GM23248 (cell line): ENCODE measurements at regions not wholly inside any gene's neighbourhood (a gene's known extent, or its start where the extent isn't known, plus 50 kb on each side); places are given as distances from the start of the nearest gene placed in this dataset.

Experiments used
- DNase-seq: peaks from one replicate; pipeline ENCODE4 v3.0.0-alpha.2; 2015
- H2AFZ ChIP-seq: fragments of 200-600 bp; sonication (generic); 2 replicates; pipeline ENCODE4 v1.6.1; 2016; ENCODE audit warnings: antibody characterized with exemption
- H3F3A ChIP-seq: fragments of 200-600 bp; sonication (generic); 2 replicates; pipeline ENCODE4 v1.6.1; 2016; ENCODE audit warnings: mild to moderate bottlenecking, antibody characterized with exemption, mixed run types; ENCODE audit not compliant: insufficient read depth
- H3K27ac ChIP-seq: fragments of 200-600 bp; sonication (generic); 2 replicates; pipeline ENCODE4 v1.5.1; 2016; ENCODE audit warnings: mild to moderate bottlenecking
- H3K27me3 ChIP-seq: fragments of 200-600 bp; sonication (generic); replicated peaks from 2 replicates; pipeline ENCODE4 v1.6.1; 2016; ENCODE audit warnings: mild to moderate bottlenecking; ENCODE audit not compliant: insufficient read depth
- H3K36me3 ChIP-seq: fragments of 200-600 bp; sonication (generic); 2 replicates; pipeline ENCODE4 v1.6.1; 2016; ENCODE audit warnings: low read depth, mild to moderate bottlenecking
- H3K4me1 ChIP-seq: fragments of 200-600 bp; sonication (generic); 2 replicates; pipeline ENCODE4 v1.6.1; 2016; ENCODE audit warnings: mild to moderate bottlenecking; ENCODE audit not compliant: insufficient read depth
- H3K4me2 ChIP-seq: fragments of 200-600 bp; sonication (generic); one replicate; pipeline ENCODE4 v1.6.1; 2016; ENCODE audit warnings: mild to moderate bottlenecking; ENCODE audit not compliant: unreplicated experiment
- H3K4me3 ChIP-seq: fragments of 200-600 bp; sonication (generic); 2 replicates; pipeline ENCODE4 v1.5.1; 2016; ENCODE audit warnings: mild to moderate bottlenecking
- H3K79me2 ChIP-seq: fragments of 200-600 bp; sonication (generic); 2 replicates; pipeline ENCODE4 v1.6.1; 2016; ENCODE audit warnings: mild to moderate bottlenecking; ENCODE audit not compliant: insufficient read depth
- H3K9ac ChIP-seq: fragments of 200-600 bp; sonication (generic); 2 replicates; pipeline ENCODE4 v1.6.1; 2016; ENCODE audit warnings: mild to moderate bottlenecking
- H3K9me2 ChIP-seq: fragments of 200-600 bp; sonication (generic); 2 replicates; pipeline ENCODE4 v1.6.1; 2016; ENCODE audit warnings: mixed run types, mild to moderate bottlenecking, moderate library complexity; ENCODE audit not compliant: insufficient read depth
- H3K9me3 ChIP-seq: fragments of 200-600 bp; sonication (generic); one replicate; pipeline ENCODE4 v1.6.1; 2017; ENCODE audit warnings: low read depth
- H4K20me1 ChIP-seq: fragments of 200-600 bp; sonication (generic); 2 replicates; pipeline ENCODE4 v1.6.0; 2016; ENCODE audit not compliant: insufficient read depth
- EZH2 ChIP-seq: fragments of 200-600 bp; sonication (generic); IDR thresholded peaks from 2 replicates; pipeline ENCODE4 v1.6.1; 2018; ENCODE audit warnings: antibody characterized with exemption, mild to moderate bottlenecking; ENCODE audit not compliant: insufficient read depth, poor library complexity, severe bottlenecking
- EZH2phosphoT487 ChIP-seq: fragments of 200-600 bp; sonication (generic); IDR thresholded peaks from 2 replicates; pipeline ENCODE4 v1.6.1; 2018; ENCODE audit warnings: antibody characterized with exemption, moderate library complexity, mild to moderate bottlenecking, low read depth; ENCODE audit not compliant: insufficient read depth
- WGBS, 2 experiments: methylation state at CpG; one replicate each; pipeline ENCODE4 v1.1.6; 2015 to 2017; ENCODE audit warnings: low lambda C conversion rate in 2 of 2, low coverage in 1 of 2; ENCODE audit errors: missing lambda C conversion rate in 2 of 2; 5-methylcytosine and 5-hydroxymethylcytosine counted together
- in situ Hi-C: fragments of 300-500 bp; cut with MboI; formaldehyde crosslinking; loops from 2 replicates; pipeline ENCODE4 v1.15.0; 2020

GRCh38 chr9:31314241-31314640 is 1070.2 kb upstream of the ACO1 start:
- DNase-seq = no peak
- Histone ChIP-seq H3K4me1 (no peaks in the 10 kb centered on the region), H3K4me3 (no peak overlapping the region), H2AFZ (no peak overlapping the region), H3K4me2 (no peak overlapping the region), H3K9ac (no peak overlapping the region), H3K27ac (no peak overlapping the region), H3K36me3 (no peaks in the 10 kb centered on the region), H4K20me1 (no peaks in the 10 kb centered on the region), H3F3A (no peaks in the 10 kb centered on the region), H3K79me2 (no peaks in the 10 kb centered on the region), H3K9me3 (no peaks in the 10 kb centered on the region), H3K27me3 (no peaks in the 10 kb centered on the region), H3K9me2 (no peaks in the 10 kb centered on the region)
- WGBS, 2 experiments = 15 to 38% methylated on average over 1 of the region's 1 CpG
- in situ Hi-C loops = no loop called here
- TF ChIP-seq EZH2phosphoT487 (no peak), EZH2 (no peak)

GRCh38 chr9:31320494-31320893 is 1063.9 kb upstream of the ACO1 start:
- no peak overlapping the region for H3K27ac ChIP-seq
- H4K20me1 ChIP-seq = no peaks in the 10 kb centered on the region
- no peak for DNase-seq
- H3K27me3 ChIP-seq = no peaks in the 10 kb centered on the region
- no peak for TF ChIP-seq EZH2phosphoT487
- no peak for TF ChIP-seq EZH2
- H3K9ac ChIP-seq = no peak overlapping the region
- 67 to 70% methylated on average over 9 of the region's 9 CpGs for WGBS, 2 experiments
- no peaks in the 10 kb centered on the region for H3K9me3 ChIP-seq
- in situ Hi-C loops = no loop called here
- H3K79me2 ChIP-seq = no peaks in the 10 kb centered on the region
- no peaks in the 10 kb centered on the region for H3F3A ChIP-seq
- H3K9me2 ChIP-seq = no peaks in the 10 kb centered on the region
- H3K4me3 ChIP-seq = no peak overlapping the region
- H3K4me1 ChIP-seq = no peaks in the 10 kb centered on the region
- H2AFZ ChIP-seq = no peak overlapping the region
- no peak overlapping the region for H3K4me2 ChIP-seq
- no peaks in the 10 kb centered on the region for H3K36me3 ChIP-seq

- Histone ChIP-seq H4K20me1 (no peaks in the 10 kb centered on the region), H2AFZ (no peak overlapping the region), H3K9me2 (no peaks in the 10 kb centered on the region), H3K36me3 (no peaks in the 10 kb centered on the region), H3K27me3 (no peaks in the 10 kb centered on the region), H3F3A (no peaks in the 10 kb centered on the region), H3K9me3 (no peaks in the 10 kb centered on the region), H3K4me3 (no peak overlapping the region), H3K9ac (no peak overlapping the region), H3K79me2 (no peaks in the 10 kb centered on the region), H3K27ac (no peak overlapping the region), H3K4me2 (no peak overlapping the region), H3K4me1 (no peaks in the 10 kb centered on the region)
- WGBS, 2 experiments = 53 to 58% methylated on average over 6 of the region's 6 CpGs
- in situ Hi-C loops = no loop called here
- no peak for DNase-seq
- TF ChIP-seq EZH2phosphoT487 (no peak), EZH2 (no peak)
Measured at GRCh38 chr9:31321256-31321655, 1063.2 kb upstream of the ACO1 start.

GRCh38 chr9:31321686-31322085 is 1062.8 kb upstream of the ACO1 start:
- DNase-seq = no peak
- H3K4me2 ChIP-seq = no peak overlapping the region
- H3K4me3 ChIP-seq = no peak overlapping the region
- H3K9ac ChIP-seq = no peak overlapping the region
- in situ Hi-C loops = no loop called here
- H3K36me3 ChIP-seq = no peaks in the 10 kb centered on the region
- no peaks in the 10 kb centered on the region for H3K9me3 ChIP-seq
- 19 to 44% methylated on average over 2 to 3 of the region's 3 CpGs for WGBS, 2 experiments
- H3K4me1 ChIP-seq = no peaks in the 10 kb centered on the region
- H2AFZ ChIP-seq = no peak overlapping the region
- H3K79me2 ChIP-seq = no peaks in the 10 kb centered on the region
- no peak overlapping the region for H3K27ac ChIP-seq
- no peaks in the 10 kb centered on the region for H3F3A ChIP-seq
- no peaks in the 10 kb centered on the region for H3K27me3 ChIP-seq
- H4K20me1 ChIP-seq = no peaks in the 10 kb centered on the region
- TF ChIP-seq EZH2phosphoT487 (no peak), EZH2 (no peak)
- H3K9me2 ChIP-seq = no peaks in the 10 kb centered on the region
